ENCODE measurements at regions not wholly inside any gene's neighbourhood (a gene's known extent, or its start where the extent isn't known, plus 50 kb on each side); places are given as distances from the start of the nearest gene placed in this dataset.

DNA sequence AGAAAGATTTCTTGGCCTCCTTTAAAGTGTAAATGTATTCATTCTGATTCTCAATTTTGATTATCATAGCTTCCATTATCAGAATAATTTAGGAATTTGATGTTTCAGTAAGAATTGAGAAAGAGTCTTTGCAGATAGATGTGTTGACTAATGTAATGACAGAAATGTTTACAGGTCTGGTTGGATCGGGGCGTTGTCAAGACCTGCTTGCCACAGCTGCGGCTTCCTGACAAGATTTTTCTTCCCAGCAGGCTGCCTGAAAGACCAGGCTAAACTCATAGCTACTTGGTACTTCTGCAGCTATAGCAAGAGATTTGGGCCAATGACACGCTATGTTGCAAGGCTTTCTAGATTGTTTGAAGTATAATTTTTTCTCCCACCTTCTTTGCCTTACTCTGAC lies 91.5 kb upstream of the ANKRD50 start:
- FAIRE-seq: no peak
- Histone ChIP-seq H2BK120ac (replicated peaks; ENCODE audit: low read depth, low read length) (no peak overlapping the region), H2BK15ac (ENCODE audit: low read length) (no peak overlapping the region), H3K79me1 (ENCODE audit: low read depth, low read length) (no peaks in the 10 kb centered on the region), H2BK5ac (ENCODE audit: low read depth, low read length) (no peak overlapping the region), H2BK12ac (ENCODE audit: low read depth, low read length) (no peak overlapping the region), H4K5ac (ENCODE audit: insufficient read length, low read depth, low read length) (no peak overlapping the region), H3K23ac (ENCODE audit: insufficient read length) (no peak overlapping the region), H3K4me2 (ENCODE audit: insufficient read depth in 1 of 2, low read depth in 2 of 2, low read length in 2 of 2) (no peak overlapping the region), H3K4ac (replicated peaks; ENCODE audit: insufficient read length, low read depth, low read length) (no peak overlapping the region), H3K27me3 (replicated peaks in 1 of 4; ENCODE audit: control insufficient read depth in 3 of 4, extremely low read depth in 1 of 4, insufficient read depth in 3 of 4, low read length in 3 of 4) (no peaks in the 10 kb centered on the region), H3K18ac (ENCODE audit: extremely low read depth, low read length) (no peak overlapping the region), H4K8ac (ENCODE audit: extremely low read depth, insufficient read depth, low read length) (no peak overlapping the region), H3K23me2 (ENCODE audit: low read depth, low read length) (no peaks in the 10 kb centered on the region), H3K4me3 (ENCODE audit: extremely low read depth in 1 of 4, insufficient read depth in 2 of 4, low read depth in 3 of 4, low read length in 4 of 4) (no peak overlapping the region), H3K56ac (replicated peaks; ENCODE audit: insufficient read length, low read depth, low read length) (no peak overlapping the region), H2BK20ac (ENCODE audit: low read length) (no peak overlapping the region), H3K79me2 (ENCODE audit: control insufficient read depth in 1 of 2, insufficient read depth in 2 of 2, low read length in 2 of 2) (no peaks in the 10 kb centered on the region), H3K9ac (replicated peaks in 1 of 4; ENCODE audit: extremely low read depth in 1 of 4, low read depth in 3 of 4, low read length in 3 of 4) (no peak overlapping the region), H3K9me3 (ENCODE audit: insufficient read depth in 2 of 2, low read depth in 1 of 2, low read length in 1 of 2) (peaks cover 0 to 2% of the 10 kb centered on the region in 2 experiments; a peak in 1 of 4 replicates), H3K36me3 (ENCODE audit: control insufficient read depth in 2 of 4, insufficient read depth in 4 of 4, low read length in 3 of 4) (peaks cover 0 to 3% (median 0%) of the 10 kb centered on the region in 4 experiments; a peak in 1 of 8 replicates), H2AK5ac (ENCODE audit: low read depth, low read length) (no peak overlapping the region), H3K27ac (ENCODE audit: low read depth, low read length) (no peak overlapping the region), H4K91ac (replicated peaks; ENCODE audit: insufficient read length, low read length) (no peak overlapping the region), H4K20me1 (replicated peaks in 1 of 2; ENCODE audit: control insufficient read depth in 1 of 2, insufficient read depth in 2 of 2, low read length in 2 of 2) (no peaks in the 10 kb centered on the region), H2AFZ (ENCODE audit: low read length) (no peak overlapping the region), H3K4me1 (replicated peaks in 1 of 4; ENCODE audit: control insufficient read depth in 3 of 4, insufficient read depth in 4 of 4, low read length in 3 of 4) (peaks cover 0 to 2% (median 0%) of the 10 kb centered on the region in 4 experiments; a peak in 3 of 7 replicates), H3K14ac (ENCODE audit: insufficient read length) (no peak overlapping the region)
- ChIA-PET POLR2A (ENCODE audit: partially characterized antibody) (no interaction called here), CTCF (ENCODE audit: partially characterized antibody) (interaction anchor here (0.9 kb wide), 1 partner anchor 118 kb away, joined by 3 read pairs; no protein-coding TSS in a partner anchor)
- DNase-seq (ENCODE audit: low read depth in 1 of 2, low spot score in 2 of 2): no peak
- WGBS, 2 experiments (ENCODE audit: extremely low coverage in 1 of 2, insufficient coverage in 1 of 2, insufficient read length in 1 of 2, insufficient replicate concordance in 2 of 2, low coverage in 1 of 2, low lambda C conversion rate in 2 of 2, missing lambda C conversion rate in 1 of 2): 92% methylated on average over 4 of the region's 4 CpGs; no CpG with 5 or more reads in 1 of the 2 experiments
- TF ChIP-seq ASH2L (IDR thresholded peaks at IDR 0.05; ENCODE audit: low read length) (no peak), BCL11A (IDR thresholded peaks at IDR 0.05; ENCODE audit: low read depth in 2 of 2, low read length in 2 of 2) (no peak), TAF1 (IDR thresholded peaks at IDR 0.05; ENCODE audit: low read depth, low read length) (no peak), PHF8 (conservative IDR thresholded peaks at IDR 0.05; ENCODE audit: low read depth, low read length) (no peak), SIX5 (IDR thresholded peaks at IDR 0.05; ENCODE audit: low read depth, low read length) (no peak), CBX5 (IDR thresholded peaks at IDR 0.05; ENCODE audit: low read depth, low read length) (no peak), RAD21 (IDR thresholded peaks at IDR 0.05 in 1 of 2, conservative IDR thresholded peaks at IDR 0.05 in 1 of 2; ENCODE audit: low read depth in 2 of 2, low read length in 2 of 2) (no peak), RFX5 (IDR thresholded peaks at IDR 0.05; ENCODE audit: borderline replicate concordance, low read depth, low read length) (no peak), TEAD4 (IDR thresholded peaks at IDR 0.05; ENCODE audit: low read depth, low read length) (no peak), POLR2A (IDR thresholded peaks at IDR 0.05; ENCODE audit: control extremely low read depth in 1 of 2, low read depth in 2 of 2, low read length in 2 of 2) (no peak), KDM5A (IDR thresholded peaks at IDR 0.05; ENCODE audit: low read length) (no peak), EZH2 (IDR thresholded peaks at IDR 0.05; ENCODE audit: low read depth, low read length, severe bottlenecking) (no peak), EGR1 (IDR thresholded peaks at IDR 0.05; ENCODE audit: borderline replicate concordance, low read depth, low read length) (no peak), SUZ12 (IDR thresholded peaks at IDR 0.05; ENCODE audit: low read length) (no peak), YY1 (IDR thresholded peaks at IDR 0.05; ENCODE audit: low read depth, low read length) (no peak)
- TF ChIP-seq, protein P1, sequence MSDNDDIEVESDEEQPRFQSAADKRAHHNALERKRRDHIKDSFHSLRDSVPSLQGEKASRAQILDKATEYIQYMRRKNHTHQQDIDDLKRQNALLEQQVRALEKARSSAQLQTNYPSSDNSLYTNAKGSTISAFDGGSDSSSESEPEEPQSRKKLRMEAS (IDR thresholded peaks at IDR 0.05): no peak

Measured in H1 (cell line).